ENCODE measurements at regions not wholly inside any gene's neighbourhood (a gene's known extent, or its start where the extent isn't known, plus 50 kb on each side); places are given as distances from the start of the nearest gene placed in this dataset.
A peak's percentile ranks its signal among the peaks of the same experiment; 100 is the strongest.

- Histone ChIP-seq H3K27ac (ENCODE audit: low read depth in 2 of 2, low read length in 1 of 2) (no peak overlapping the region), H3K9me3 (ENCODE audit: control insufficient read depth in 2 of 2, insufficient read depth in 1 of 2, low read depth in 1 of 2, low read length in 1 of 2) (no peaks in the 10 kb centered on the region), H3K4me1 (ENCODE audit: control insufficient read depth in 2 of 2, insufficient read depth in 2 of 2, low read length in 1 of 2) (no peaks in the 10 kb centered on the region), H3K27me3 (ENCODE audit: control insufficient read depth in 1 of 2, insufficient read depth in 2 of 2, low read length in 2 of 2) (no peaks in the 10 kb centered on the region), H3K36me3 (ENCODE audit: control insufficient read depth in 2 of 2, insufficient read depth in 2 of 2, low read length in 1 of 2) (no peaks in the 10 kb centered on the region), H3K4me3 (ENCODE audit: low read depth in 1 of 2, low read length in 2 of 2) (no peak overlapping the region)
- WGBS, 2 donors: 94 to 95% methylated on average over 4 of the region's 4 CpGs
Measured at GRCh38 chr2:65587779-65588178, 155.4 kb upstream of the SPRED2 start.

GRCh38 chr2:65586516-65586915, 154.1 kb upstream of the SPRED2 start:
- no peaks in the 10 kb centered on the region for H3K9me3 ChIP-seq (ENCODE audit: control insufficient read depth in 2 of 2, insufficient read depth in 1 of 2, low read depth in 1 of 2, low read length in 1 of 2)
- 67 to 78% methylated on average over 4 of the region's 4 CpGs for WGBS, 2 donors
- no peaks in the 10 kb centered on the region for H3K4me1 ChIP-seq (ENCODE audit: control insufficient read depth in 2 of 2, insufficient read depth in 2 of 2, low read length in 1 of 2)
- no peaks in the 10 kb centered on the region for H3K36me3 ChIP-seq (ENCODE audit: control insufficient read depth in 2 of 2, insufficient read depth in 2 of 2, low read length in 1 of 2)
- H3K4me3 ChIP-seq (ENCODE audit: low read depth in 1 of 2, low read length in 2 of 2): no peak overlapping the region
- H3K27me3 ChIP-seq (ENCODE audit: control insufficient read depth in 1 of 2, insufficient read depth in 2 of 2, low read length in 2 of 2): no peaks in the 10 kb centered on the region
- no peak overlapping the region for H3K27ac ChIP-seq (ENCODE audit: low read depth in 2 of 2, low read length in 1 of 2)

- H3K27ac ChIP-seq (ENCODE audit: low read depth in 2 of 2, low read length in 1 of 2): no peak overlapping the region
- no peaks in the 10 kb centered on the region for H3K9me3 ChIP-seq (ENCODE audit: control insufficient read depth in 2 of 2, insufficient read depth in 1 of 2, low read depth in 1 of 2, low read length in 1 of 2)
- 78 to 80% methylated on average over 11 of the region's 11 CpGs for WGBS, 2 donors
- no peaks in the 10 kb centered on the region for H3K36me3 ChIP-seq (ENCODE audit: control insufficient read depth in 2 of 2, insufficient read depth in 2 of 2, low read length in 1 of 2)
- no peaks in the 10 kb centered on the region for H3K27me3 ChIP-seq (ENCODE audit: control insufficient read depth in 1 of 2, insufficient read depth in 2 of 2, low read length in 2 of 2)
- H3K4me1 ChIP-seq (ENCODE audit: control insufficient read depth in 2 of 2, insufficient read depth in 2 of 2, low read length in 1 of 2): no peaks in the 10 kb centered on the region
- H3K4me3 ChIP-seq (ENCODE audit: low read depth in 1 of 2, low read length in 2 of 2): no peak overlapping the region
Measured at GRCh38 chr2:65583061-65583460, 150.7 kb upstream of the SPRED2 start.

GRCh38 chr2:65582364-65582763, 150.0 kb upstream of the SPRED2 start:
- Histone ChIP-seq H3K27me3 (ENCODE audit: control insufficient read depth in 1 of 2, insufficient read depth in 2 of 2, low read length in 2 of 2) (no peaks in the 10 kb centered on the region), H3K9me3 (ENCODE audit: control insufficient read depth in 2 of 2, insufficient read depth in 1 of 2, low read depth in 1 of 2, low read length in 1 of 2) (no peaks in the 10 kb centered on the region), H3K4me3 (ENCODE audit: low read depth in 1 of 2, low read length in 2 of 2) (no peak overlapping the region), H3K4me1 (ENCODE audit: control insufficient read depth in 2 of 2, insufficient read depth in 2 of 2, low read length in 1 of 2) (no peaks in the 10 kb centered on the region), H3K27ac (ENCODE audit: low read depth in 2 of 2, low read length in 1 of 2) (no peak overlapping the region), H3K36me3 (ENCODE audit: control insufficient read depth in 2 of 2, insufficient read depth in 2 of 2, low read length in 1 of 2) (no peaks in the 10 kb centered on the region)
- 92 to 93% methylated on average over 5 of the region's 5 CpGs for WGBS, 2 donors

GRCh38 chr2:65580824-65581223, 148.4 kb upstream of the SPRED2 start:
- Histone ChIP-seq H3K9me3 (ENCODE audit: control insufficient read depth in 2 of 2, insufficient read depth in 1 of 2, low read depth in 1 of 2, low read length in 1 of 2) (no peaks in the 10 kb centered on the region), H3K36me3 (ENCODE audit: control insufficient read depth in 2 of 2, insufficient read depth in 2 of 2, low read length in 1 of 2) (no peaks in the 10 kb centered on the region), H3K4me3 (ENCODE audit: low read depth in 1 of 2, low read length in 2 of 2) (no peak overlapping the region), H3K27ac (ENCODE audit: low read depth in 2 of 2, low read length in 1 of 2) (no peak overlapping the region), H3K4me1 (ENCODE audit: control insufficient read depth in 2 of 2, insufficient read depth in 2 of 2, low read length in 1 of 2) (no peaks in the 10 kb centered on the region), H3K27me3 (ENCODE audit: control insufficient read depth in 1 of 2, insufficient read depth in 2 of 2, low read length in 2 of 2) (no peaks in the 10 kb centered on the region)
- 80 to 87% methylated on average over 6 of the region's 6 CpGs for WGBS, 2 donors

GRCh38 chr2:65579506-65580235, 147.3 kb upstream of the SPRED2 start:
- Histone ChIP-seq H3K36me3 (ENCODE audit: control insufficient read depth in 2 of 2, insufficient read depth in 2 of 2, low read length in 1 of 2) (no peaks in the 10 kb centered on the region), H3K9me3 (ENCODE audit: control insufficient read depth in 2 of 2, insufficient read depth in 1 of 2, low read depth in 1 of 2, low read length in 1 of 2) (no peaks in the 10 kb centered on the region), H3K27me3 (ENCODE audit: control insufficient read depth in 1 of 2, insufficient read depth in 2 of 2, low read length in 2 of 2) (no peaks in the 10 kb centered on the region), H3K27ac (ENCODE audit: low read depth in 2 of 2, low read length in 1 of 2) (no peak overlapping the region), H3K4me1 (ENCODE audit: control insufficient read depth in 2 of 2, insufficient read depth in 2 of 2, low read length in 1 of 2) (no peaks in the 10 kb centered on the region), H3K4me3 (ENCODE audit: low read depth in 1 of 2, low read length in 2 of 2) (no peak overlapping the region)
- WGBS, 2 donors: 81 to 86% methylated on average over 10 of the region's 10 CpGs

GRCh38 chr2:65577654-65578053, 145.3 kb upstream of the SPRED2 start:
- H3K9me3 ChIP-seq (ENCODE audit: control insufficient read depth in 2 of 2, insufficient read depth in 1 of 2, low read depth in 1 of 2, low read length in 1 of 2): no peaks in the 10 kb centered on the region
- H3K4me3 ChIP-seq (ENCODE audit: low read depth in 1 of 2, low read length in 2 of 2): no peak overlapping the region
- H3K27me3 ChIP-seq (ENCODE audit: control insufficient read depth in 1 of 2, insufficient read depth in 2 of 2, low read length in 2 of 2): no peaks in the 10 kb centered on the region
- no peaks in the 10 kb centered on the region for H3K4me1 ChIP-seq (ENCODE audit: control insufficient read depth in 2 of 2, insufficient read depth in 2 of 2, low read length in 1 of 2)
- no peaks in the 10 kb centered on the region for H3K36me3 ChIP-seq (ENCODE audit: control insufficient read depth in 2 of 2, insufficient read depth in 2 of 2, low read length in 1 of 2)
- no peak overlapping the region for H3K27ac ChIP-seq (ENCODE audit: low read depth in 2 of 2, low read length in 1 of 2)
- 88 to 95% methylated on average over 5 of the region's 5 CpGs for WGBS, 2 donors

- Histone ChIP-seq H3K4me1 (ENCODE audit: control insufficient read depth in 2 of 2, insufficient read depth in 2 of 2, low read length in 1 of 2) (no peaks in the 10 kb centered on the region), H3K36me3 (ENCODE audit: control insufficient read depth in 2 of 2, insufficient read depth in 2 of 2, low read length in 1 of 2) (no peaks in the 10 kb centered on the region), H3K9me3 (ENCODE audit: control insufficient read depth in 2 of 2, insufficient read depth in 1 of 2, low read depth in 1 of 2, low read length in 1 of 2) (no peaks in the 10 kb centered on the region), H3K4me3 (ENCODE audit: low read depth in 1 of 2, low read length in 2 of 2) (no peak overlapping the region), H3K27ac (ENCODE audit: low read depth in 2 of 2, low read length in 1 of 2) (peak overlapping the region in 1 of 2 donors; percentile 10), H3K27me3 (ENCODE audit: control insufficient read depth in 1 of 2, insufficient read depth in 2 of 2, low read length in 2 of 2) (no peaks in the 10 kb centered on the region)
- WGBS, 2 donors: 36 to 39% methylated on average over 12 of the region's 12 CpGs
Measured at GRCh38 chr2:65576861-65577601, 144.6 kb upstream of the SPRED2 start.

- H3K36me3 ChIP-seq (ENCODE audit: control insufficient read depth in 2 of 2, insufficient read depth in 2 of 2, low read length in 1 of 2): no peaks in the 10 kb centered on the region
- no peak overlapping the region for H3K27ac ChIP-seq (ENCODE audit: low read depth in 2 of 2, low read length in 1 of 2)
- WGBS, 2 donors: 81 to 87% methylated on average over 1 of the region's 1 CpG
- H3K4me1 ChIP-seq (ENCODE audit: control insufficient read depth in 2 of 2, insufficient read depth in 2 of 2, low read length in 1 of 2): no peaks in the 10 kb centered on the region
- H3K4me3 ChIP-seq (ENCODE audit: low read depth in 1 of 2, low read length in 2 of 2): no peak overlapping the region
- H3K27me3 ChIP-seq (ENCODE audit: control insufficient read depth in 1 of 2, insufficient read depth in 2 of 2, low read length in 2 of 2): no peaks in the 10 kb centered on the region
- H3K9me3 ChIP-seq (ENCODE audit: control insufficient read depth in 2 of 2, insufficient read depth in 1 of 2, low read depth in 1 of 2, low read length in 1 of 2): no peaks in the 10 kb centered on the region
Measured at GRCh38 chr2:65576278-65576677, 143.9 kb upstream of the SPRED2 start.

GRCh38 chr2:65574993-65575392, 142.6 kb upstream of the SPRED2 start:
- WGBS, 2 donors: 59 to 71% methylated on average over 4 of the region's 4 CpGs

More at GRCh38 chr2:65574993-65575392, 142.6 kb upstream of the SPRED2 start:
- H3K4me3 ChIP-seq (ENCODE audit: low read depth in 1 of 2, low read length in 2 of 2): no peak overlapping the region
- H3K9me3 ChIP-seq (ENCODE audit: control insufficient read depth in 2 of 2, insufficient read depth in 1 of 2, low read depth in 1 of 2, low read length in 1 of 2): no peaks in the 10 kb centered on the region
- H3K27me3 ChIP-seq (ENCODE audit: control insufficient read depth in 1 of 2, insufficient read depth in 2 of 2, low read length in 2 of 2): no peaks in the 10 kb centered on the region
- no peaks in the 10 kb centered on the region for H3K36me3 ChIP-seq (ENCODE audit: control insufficient read depth in 2 of 2, insufficient read depth in 2 of 2, low read length in 1 of 2)
- no peaks in the 10 kb centered on the region for H3K4me1 ChIP-seq (ENCODE audit: control insufficient read depth in 2 of 2, insufficient read depth in 2 of 2, low read length in 1 of 2)
- no peak overlapping the region for H3K27ac ChIP-seq (ENCODE audit: low read depth in 2 of 2, low read length in 1 of 2)
